NCI-H524 treated with DMSO at 0.1 percent for 48 hours (cell line): ENCODE measurements at regions not wholly inside any gene's neighbourhood (a gene's known extent, or its start where the extent isn't known, plus 50 kb on each side); places are given as distances from the start of the nearest gene placed in this dataset.

ENCODE experiments used
- DNase-seq: peaks from one replicate; lab custom pipeline; 2025; lab: John Stamatoyannopoulos, UW

DNA sequence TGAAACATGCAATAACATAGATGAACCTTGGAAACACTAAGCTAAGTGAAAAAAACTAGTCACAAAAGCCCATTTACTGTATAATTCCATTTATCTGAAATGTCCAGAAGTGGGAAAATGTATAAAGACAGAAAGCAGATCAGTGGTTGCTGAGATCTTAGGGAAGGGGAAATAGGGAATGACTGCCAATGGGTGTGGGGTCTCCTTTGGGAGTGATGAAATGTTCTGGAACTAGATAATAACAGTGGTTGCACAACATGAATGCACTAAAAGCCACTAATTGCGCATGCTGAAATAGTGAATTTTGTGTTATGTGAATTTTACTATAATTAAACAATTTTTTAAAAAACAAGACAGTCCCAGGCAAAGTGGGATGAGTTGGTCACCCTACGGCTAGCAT lies 472.8 kb downstream of the CCDC171 start:
- DNase-seq, result no peak

DNA sequence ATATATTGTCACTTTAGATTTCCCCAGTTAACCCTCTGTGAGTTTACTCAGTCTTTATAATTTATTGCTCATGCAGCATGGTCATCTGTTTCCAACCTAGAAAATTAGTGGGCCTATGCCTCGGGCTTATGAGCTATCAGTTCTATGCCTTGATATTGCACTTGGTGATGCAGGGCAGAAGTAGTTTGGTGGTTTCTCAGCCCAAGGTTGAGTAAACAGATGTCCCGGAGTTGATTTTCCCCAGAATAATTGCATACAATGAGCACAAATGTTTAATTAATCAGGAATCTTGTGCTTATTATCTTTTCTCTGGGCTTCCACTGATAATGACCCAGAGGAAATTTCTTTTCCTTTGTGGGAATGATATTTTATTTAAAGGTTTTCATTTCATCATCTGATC lies 474.0 kb downstream of the CCDC171 start:
- DNase-seq, result no peak

DNA sequence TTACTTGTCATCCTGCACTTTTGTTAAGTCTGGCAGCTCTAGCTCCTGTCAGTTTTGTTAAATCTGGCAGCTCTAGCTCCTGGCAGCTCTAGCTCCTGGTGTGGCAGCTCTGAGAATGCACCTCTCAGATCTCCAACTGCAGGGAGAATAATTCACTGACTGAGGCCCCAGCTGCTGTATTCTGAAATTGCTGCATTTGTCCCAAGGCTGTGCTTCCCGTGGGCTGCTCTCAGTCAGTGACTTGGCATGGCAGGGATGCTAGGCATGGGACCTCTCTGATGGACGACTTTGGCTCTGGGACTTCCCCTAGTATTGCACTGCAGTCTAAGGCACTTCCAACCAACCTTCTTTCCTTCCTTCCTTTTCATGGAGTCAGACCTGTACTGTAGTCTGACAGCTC lies 475.7 kb downstream of the CCDC171 start:
- DNase-seq, result no peak

DNA sequence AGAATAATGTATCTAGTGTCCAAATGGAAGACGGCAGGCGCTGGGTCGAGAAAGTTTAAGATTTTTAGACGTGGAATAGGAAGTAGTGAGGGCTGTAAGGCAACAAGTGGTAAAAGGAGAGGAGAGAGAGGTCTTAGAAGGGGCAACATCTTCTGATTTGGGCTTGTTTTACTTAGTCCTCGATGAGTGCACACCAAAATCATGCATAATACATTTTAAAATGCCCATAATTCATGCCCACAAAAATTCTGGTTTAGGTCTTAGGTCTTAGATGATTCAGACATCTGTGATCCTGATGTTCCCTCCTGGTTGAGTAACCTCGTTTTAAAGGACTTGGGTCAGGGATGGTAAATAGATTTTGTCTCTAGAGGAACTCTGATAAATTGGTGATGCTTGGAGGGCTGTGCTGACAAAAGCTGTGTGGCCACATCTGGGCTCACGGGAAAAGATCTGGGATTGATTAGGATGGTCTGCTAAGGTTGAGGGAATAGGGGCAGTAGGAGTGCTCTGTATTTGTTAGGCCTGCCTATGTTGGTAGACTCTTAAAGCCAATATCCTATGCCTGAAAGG lies 476.3 kb downstream of the CCDC171 start:
- no peak for DNase-seq

DNA sequence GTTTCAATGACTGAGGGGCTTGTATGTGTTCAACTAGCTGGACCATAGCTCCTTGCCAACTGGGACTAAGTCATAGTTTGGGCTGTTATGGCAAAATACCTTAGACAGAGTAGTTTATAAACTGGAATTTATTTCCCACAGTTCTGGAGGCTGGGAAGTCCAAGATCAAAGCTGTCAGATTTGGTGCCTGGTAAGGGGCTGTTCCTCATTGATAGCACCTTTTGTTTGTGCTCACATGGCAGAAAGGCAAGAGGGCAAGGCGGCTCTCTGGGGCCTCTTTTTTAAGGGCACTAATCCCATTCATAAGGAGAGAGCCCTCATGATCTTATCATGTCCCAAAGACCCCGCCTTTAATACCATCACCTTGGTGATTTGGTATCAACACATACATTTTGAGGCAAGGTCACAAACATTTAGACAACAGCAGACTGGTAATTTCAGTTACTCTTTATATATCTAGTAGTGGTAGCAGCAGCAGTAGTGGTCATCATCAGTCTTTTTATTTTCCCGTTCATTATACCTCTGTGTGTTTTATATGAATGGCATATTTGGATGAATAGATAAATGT lies 477.0 kb downstream of the CCDC171 start:
- DNase-seq, result no peak

DNA sequence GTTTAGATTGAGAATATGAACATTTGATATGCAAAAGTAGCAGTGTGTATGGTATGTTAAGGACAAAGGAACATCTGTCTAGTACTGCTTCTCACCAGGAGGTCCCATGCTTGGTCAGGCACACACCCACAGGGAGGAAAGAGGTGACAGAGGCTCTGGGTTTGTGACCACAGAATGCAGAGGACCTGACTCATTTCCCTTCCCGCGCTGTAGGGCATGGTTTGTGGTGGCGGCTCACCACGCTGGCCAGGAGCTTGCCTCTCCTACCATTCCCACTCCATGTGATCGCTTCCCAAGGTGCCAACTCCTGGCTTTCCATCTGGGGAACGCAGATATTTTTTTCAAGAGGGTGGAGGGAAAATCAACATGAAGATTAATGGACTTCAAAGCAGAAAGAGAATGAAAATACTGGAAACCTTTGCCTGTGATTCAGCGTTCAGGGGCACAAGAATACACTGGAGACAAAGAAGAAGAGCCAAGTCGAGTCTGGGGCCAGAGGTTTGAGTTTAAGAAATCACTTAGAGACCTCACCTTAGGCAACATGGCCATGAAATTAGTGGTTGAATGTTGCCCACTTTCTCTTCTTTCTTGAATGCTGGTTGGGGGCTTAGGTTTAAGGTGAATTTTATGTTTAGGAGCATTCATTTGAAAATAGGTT lies 477.8 kb downstream of the CCDC171 start:
- DNase-seq, result no peak

DNA sequence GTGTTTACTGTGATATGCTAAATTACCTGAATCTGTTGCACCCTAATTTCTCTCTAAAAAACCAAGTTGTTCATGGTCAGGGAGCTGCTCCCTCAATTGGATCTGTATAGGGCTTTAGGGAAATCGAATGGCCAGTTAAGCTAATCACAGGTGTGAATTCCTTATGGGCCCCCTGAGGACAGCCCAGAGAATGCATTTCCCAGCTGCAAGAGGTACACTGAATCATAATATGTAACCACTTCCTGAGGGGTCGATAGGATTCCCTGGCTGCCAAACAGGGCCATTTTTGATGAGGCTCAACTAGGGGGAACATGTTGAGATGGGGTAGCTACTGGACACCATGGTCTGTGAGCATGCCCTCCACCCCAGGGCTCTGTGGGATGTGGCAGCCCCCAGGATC lies 478.6 kb downstream of the CCDC171 start:
- DNase-seq, result no peak

DNA sequence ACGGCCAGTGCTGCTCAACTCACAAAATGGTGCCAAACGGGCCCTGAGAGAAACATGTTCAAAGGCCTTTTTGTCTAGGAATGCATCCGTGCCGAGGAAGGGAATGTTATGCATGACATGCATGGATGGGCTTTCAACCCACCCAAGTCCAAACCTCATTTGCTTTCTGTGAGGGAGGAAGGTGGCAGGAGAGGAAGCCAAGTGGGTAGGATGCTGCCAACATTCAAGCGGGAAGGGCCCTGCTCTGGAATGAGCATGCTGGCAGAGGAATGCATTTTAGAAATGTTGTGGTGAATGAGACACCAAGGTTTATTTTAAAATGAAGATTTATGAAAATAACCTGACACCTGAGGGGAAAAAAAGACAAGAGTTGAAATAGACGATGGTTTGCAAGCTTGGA lies 479.1 kb downstream of the CCDC171 start:
- no peak for DNase-seq

DNA sequence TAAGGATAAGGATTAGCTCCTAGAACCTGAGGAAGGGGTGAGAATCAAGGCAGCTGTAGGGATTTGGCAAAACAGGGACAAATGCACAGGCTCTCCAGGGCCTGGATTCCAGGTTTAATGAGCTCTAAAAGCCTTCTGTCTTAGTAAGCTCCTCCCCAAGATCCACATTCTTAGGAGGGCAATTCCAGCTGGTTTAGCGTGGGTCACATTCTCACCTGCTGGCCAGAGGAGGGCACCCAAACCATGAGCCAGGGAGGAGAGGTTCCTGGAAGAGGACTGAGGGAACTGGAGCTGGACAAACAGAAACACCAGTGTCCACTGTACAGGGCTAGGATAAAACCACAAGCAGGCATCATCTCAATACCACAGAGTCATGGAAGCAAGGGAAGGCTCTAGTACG lies 480.0 kb downstream of the CCDC171 start:
- no peak for DNase-seq

DNA sequence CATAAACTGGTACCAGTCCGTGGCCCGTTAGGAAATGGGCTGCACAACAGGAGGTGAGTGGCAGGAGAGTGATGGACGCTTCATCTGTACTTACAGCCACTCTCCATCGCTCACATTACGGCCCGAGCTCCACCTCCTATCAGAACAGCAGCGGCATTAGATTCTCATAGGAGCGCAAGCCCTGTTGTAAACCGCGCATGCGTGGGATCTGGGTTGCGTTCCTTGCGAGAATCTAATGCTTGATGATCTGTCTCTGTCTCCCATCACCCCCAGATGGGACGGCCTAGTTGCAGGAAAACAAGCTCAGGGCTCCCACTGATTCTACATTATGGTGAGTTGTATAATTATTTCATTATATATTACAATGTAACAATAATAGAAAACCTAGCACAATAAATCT lies 480.4 kb downstream of the CCDC171 start:
- no peak for DNase-seq

DNA sequence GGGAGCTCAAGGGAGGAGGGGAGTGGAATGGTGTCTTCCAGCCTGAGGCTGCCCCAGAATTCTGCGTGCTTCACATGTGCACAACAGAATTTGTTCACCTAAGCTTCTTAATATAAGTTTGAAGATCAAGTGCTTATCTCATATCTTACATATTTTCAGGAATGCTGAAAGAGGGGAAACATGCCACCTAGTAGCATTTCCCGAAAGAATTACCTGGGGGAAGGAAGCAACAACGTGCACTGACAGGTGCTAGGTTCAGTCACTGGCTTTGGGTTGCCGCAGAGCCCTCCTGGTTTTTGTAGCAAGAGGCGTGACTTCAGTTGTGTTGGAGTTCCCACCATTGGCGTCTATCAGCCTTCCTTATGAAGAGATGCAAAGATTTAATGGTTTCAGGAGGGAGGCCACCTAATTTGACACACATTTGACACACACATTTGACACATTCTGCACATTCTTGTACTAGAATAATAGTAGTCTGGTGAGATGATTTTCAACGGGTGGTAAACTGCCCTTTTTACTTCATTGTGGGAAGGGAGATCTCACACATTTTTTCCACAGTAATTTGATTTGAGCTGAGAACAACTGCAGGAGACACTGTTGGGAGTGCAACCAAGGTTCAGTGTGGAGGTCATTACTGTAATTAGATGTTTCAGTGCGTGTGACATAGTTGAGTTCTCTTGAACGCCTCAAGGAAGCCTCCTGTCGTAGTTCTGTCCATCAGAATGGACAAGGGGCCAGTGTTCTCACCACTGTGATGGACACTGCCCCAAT lies 481.3 kb downstream of the CCDC171 start:
- DNase-seq, result no peak

DNA sequence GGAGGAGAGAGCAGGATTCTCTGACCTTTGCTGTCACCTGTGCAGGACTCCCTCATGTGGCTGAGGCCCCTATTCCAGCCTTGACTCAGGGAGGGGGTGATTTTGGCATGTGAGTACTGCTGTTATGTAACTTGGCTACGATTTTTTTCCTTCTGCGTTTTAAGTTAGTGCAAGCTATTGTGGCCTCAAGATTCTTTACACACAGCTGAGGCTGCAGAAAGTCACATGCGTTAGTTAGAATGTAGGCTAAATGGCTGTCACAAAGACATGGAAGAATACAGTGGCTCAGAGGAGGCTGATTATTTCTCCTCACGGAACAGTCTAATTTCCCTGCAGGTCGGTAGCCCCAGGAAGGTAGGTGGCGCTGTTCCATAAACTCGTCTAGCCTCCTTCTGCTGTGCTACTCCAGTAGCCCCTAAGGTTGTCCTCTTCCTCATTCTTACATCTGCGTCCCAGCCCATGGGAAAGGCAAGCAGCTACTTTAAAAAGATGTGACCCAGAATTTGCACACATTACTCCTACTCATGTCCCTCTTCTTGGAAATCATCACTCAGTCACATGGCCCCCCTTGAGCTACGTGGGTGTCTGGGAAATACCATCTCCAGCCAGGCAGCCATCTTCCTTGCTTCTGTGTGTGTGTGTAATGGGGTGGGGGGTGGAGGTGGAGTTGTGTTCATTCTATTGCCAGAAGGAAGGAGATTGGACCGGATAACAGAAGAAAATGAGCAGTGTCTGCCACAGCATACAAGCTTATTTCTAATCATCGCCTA lies 486.6 kb downstream of the CCDC171 start:
- DNase-seq, result no peak

DNA sequence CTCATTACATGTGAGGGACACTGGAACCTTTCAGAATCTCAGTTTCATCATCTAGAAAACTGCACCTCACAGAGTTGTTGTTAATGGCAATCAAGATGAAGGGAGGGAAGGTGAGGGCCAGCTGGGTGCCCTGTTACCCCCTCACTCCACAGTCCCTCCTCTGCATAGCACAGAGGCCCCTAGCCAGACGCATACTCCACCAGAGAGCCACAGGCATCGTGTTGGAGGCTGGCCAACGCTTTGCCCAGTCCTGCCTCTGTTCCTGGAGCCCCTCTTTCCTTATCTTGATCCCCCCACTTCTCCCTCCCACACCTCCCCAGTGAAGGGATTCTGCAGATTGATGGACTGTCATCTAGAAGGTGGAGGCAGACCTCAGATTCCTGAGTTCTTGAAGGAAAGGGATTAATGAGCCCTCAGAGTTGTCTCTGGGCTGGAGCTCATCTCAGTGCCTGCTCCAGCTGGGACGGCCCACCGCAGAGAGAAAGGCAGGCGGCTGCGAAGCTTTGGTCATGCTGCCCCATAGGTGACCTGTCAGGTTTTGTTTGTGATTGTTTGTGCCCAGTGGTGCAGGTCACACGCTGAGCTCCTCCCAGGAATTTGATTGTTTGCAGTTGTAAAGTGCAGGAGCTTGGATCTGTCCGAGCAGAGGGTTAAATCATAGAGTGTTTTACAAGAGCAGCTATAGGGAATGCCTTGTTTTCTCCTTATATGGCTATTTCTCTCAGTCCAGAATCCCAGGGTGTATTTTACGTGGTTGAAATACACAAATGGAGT lies 487.3 kb downstream of the CCDC171 start:
- DNase-seq, result no peak

DNA sequence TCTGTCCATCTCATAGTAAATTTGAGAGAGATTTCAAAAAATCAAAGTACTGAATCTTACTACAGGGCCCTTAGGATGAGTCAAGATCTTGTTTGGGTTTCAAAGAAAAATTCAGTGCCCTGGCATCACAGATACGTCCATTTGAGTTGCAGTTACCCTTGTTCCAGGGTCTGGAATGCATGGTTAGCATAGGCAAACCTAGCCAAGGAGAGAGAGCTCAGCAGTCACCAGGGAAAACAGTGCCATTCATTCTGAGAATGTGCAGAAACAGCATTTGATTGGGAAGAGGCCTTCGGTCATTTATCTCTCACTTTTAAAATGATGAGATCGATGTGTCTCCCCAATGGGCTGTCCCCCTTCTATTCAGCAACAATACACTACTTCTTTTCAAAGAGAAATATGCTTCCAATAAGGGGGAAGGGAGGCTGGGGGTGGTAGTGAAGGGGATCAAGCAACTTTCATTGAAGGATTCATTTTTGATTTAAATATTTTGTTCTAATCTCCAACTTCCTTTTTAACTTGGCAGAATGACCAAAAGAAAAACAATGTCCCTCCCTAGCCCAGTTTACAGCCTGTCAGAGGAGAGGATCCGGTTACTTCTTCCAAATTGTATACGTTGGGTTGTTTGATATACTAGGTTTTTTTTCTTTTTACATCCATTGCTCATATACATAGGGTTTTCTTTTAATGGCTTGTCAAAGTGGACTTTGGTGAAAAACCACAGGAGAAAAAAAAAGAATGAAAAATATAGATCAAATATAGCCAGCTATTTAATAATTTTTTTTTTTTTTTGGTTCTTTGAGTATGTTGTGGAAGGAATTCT lies 491.1 kb downstream of the CCDC171 start:
- DNase-seq, result no peak

DNA sequence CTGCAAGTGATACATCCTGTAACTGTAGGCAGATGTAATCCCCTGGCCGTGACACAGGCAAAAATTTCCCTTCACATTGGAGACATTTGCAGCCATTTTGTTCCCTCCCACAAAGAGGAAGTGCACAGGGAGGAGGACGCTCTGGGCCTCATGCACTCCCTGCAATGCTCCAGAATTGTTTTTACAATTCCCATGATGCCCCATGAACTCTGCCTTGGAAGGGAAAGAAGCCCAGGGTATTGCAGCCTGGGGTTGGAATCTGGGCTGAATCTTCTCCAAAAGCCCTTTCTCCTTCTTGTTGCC lies 491.7 kb downstream of the CCDC171 start:
- DNase-seq, result no peak

DNA sequence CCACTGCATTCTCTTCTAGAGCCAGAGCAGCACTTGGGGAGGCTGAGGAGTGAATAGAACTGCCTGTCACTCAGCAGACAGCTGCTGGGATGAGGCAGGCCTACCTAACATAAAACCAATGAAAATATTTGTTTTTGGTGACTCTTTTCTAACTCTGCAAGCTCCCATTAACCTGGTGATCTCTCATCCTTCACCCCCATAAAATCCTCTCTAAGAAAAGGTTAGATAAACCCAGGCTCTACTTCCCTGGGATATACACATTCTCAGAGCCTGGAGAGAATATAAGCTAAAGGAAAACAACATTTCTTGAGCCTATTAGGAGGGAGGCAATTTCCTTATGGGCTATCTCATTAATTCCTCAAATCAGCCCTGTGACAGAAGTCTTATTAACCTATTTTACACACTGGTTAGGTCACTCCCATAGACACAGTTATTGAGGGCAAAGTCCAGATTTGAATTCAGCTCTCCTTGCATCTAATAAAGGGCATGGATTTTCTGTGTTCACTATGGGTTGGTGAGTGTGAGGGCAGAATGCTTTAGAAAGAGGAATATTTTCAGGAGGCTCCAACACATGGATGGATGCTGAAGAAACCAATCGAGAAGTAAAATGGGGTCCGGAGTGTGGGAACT lies 492.9 kb downstream of the CCDC171 start:
- no peak for DNase-seq

DNA sequence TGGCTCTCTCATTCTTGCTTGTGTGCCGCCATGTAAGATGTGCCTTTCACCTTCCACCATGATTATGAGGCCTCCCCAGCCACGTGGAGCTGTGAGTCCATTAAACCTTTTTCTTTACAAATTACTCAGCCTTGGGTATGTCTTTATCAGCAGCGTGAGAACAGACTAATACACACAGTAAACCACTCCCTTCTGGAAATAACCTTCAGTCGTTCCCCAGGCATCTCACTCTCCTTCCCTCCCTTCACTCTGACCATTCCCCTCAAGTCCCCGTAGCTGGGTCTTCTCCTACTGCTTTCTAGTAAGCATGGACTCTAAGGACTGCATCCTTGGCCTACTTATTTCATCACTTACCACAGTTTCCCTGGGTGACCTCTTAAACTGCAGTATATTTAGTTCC lies 493.9 kb downstream of the CCDC171 start:
- no peak for DNase-seq

DNA sequence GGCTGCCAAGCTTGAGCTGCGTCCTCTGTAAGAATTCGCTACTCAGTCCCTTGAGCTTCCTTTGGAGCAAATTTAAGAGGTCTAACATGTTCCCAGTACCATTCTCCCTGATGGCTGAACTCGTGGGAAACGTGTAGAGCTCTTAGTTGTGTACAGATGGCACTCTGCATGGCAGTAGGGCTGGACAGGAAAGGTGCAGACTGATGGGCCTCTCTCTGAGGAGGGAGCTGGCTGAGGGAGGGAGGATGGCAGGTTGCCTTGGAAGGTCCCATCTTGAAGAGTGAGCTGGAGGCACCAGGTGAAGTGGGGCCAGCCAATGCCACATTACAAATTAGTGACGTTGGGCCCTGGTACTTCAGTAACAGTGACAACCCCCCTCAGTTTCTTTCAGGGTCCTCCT lies 495.3 kb downstream of the CCDC171 start:
- DNase-seq, result no peak

DNA sequence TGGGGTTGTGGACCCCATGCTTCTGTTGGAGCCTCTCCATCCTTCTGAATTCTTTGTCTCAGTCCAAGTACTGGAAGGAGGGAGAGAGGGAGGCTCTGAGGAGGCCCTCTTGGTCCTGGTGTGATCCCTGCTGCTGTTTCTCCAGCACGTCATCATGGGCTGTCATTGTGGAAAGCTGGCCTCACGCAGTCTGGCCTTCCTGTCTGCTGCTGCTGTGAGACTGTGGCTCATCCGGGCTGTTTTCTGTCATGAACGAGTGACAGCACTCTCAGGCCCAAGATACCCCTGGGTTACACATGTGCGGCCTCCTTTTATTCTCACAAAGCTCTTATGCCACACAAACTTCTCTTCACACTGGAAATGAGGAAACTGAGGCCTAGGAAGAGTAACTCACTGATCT lies 499.3 kb downstream of the CCDC171 start:
- no peak for DNase-seq

DNA sequence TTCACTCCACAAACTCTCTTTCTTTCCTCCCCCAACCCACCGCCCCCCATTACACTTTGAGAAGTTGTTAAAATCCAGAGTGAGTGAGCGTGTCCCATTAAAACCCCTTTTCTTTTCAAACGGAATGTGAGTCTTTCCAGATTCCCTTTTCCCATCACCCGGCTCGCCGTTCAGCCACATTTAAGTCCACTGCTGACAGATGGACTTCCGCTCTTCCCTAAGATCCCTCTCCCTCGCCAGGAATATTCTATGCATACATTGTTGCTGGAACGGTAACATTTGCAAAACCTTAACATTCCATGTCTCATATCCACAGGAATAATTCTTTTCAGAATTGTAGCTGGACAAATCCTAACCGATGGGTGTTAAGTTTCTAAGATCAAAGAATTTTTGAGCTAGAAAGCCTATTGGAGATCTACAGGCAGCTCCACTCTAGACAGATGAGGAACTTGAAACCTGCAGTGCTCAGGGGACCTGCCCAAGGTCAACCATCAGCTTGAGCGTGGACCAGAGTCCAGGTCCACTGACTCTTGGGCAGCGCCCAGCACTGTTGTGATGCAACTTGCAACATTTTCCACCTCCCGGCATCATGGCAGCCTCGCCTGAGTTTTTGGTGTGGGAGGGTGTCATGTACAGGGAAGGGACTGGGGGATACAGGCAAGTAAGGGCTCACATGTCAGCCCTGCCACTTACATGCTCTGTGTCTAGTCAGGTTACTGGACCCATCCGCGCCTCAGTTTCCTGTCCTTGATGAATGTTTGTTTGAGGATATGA lies 500.1 kb downstream of the CCDC171 start:
- no peak for DNase-seq
